Small intestine (tissue), 7 donors: ENCODE measurements at regions not wholly inside any gene's neighbourhood (a gene's known extent, or its start where the extent isn't known, plus 50 kb on each side); places are given as distances from the start of the nearest gene placed in this dataset.
A peak's percentile ranks its signal among the peaks of the same experiment; 100 is the strongest.

ENCODE experiments used
- DNase-seq, 2 donors: peaks; one replicate each; pipeline versions ENCODE4 v3.0.0 to v3.0.0-alpha.2; 2013
- FAIRE-seq: peaks from 2 replicates; lab custom pipeline; 2012; peaks lifted over from hg19 to GRCh38; lab: Jason Lieb, UNC
- H3K27ac ChIP-seq, 3 donors: one replicate each; pipeline ENCODE4 v1.5.1; 2013; ENCODE audit warnings: low read length in 2 of 3, mild to moderate bottlenecking in 2 of 3, control low read depth in 1 of 3, inconsistent platforms in 1 of 3, low read depth in 1 of 3, moderate library complexity in 1 of 3
- H3K27me3 ChIP-seq, 3 donors: one replicate each; pipeline ENCODE4 v1.6.1; 2013; ENCODE audit warnings: low read length in 3 of 3, inconsistent platforms in 1 of 3; ENCODE audit not compliant: control insufficient read depth in 3 of 3, insufficient read depth in 3 of 3
- H3K36me3 ChIP-seq, 3 donors: one replicate each; pipeline ENCODE4 v1.6.1; 2013; ENCODE audit warnings: low read length in 3 of 3, inconsistent platforms in 1 of 3, low read depth in 1 of 3, mild to moderate bottlenecking in 1 of 3, moderate library complexity in 1 of 3; ENCODE audit not compliant: control insufficient read depth in 3 of 3, insufficient read depth in 2 of 3
- H3K4me1 ChIP-seq, 3 donors: one replicate each; pipeline ENCODE4 v1.6.1; 2013; ENCODE audit warnings: low read length in 2 of 3, inconsistent platforms in 1 of 3, low read depth in 1 of 3, mild to moderate bottlenecking in 1 of 3, moderate library complexity in 1 of 3; ENCODE audit not compliant: control insufficient read depth in 3 of 3, insufficient read depth in 2 of 3
- H3K4me3 ChIP-seq, 3 donors: one replicate each; pipeline ENCODE4 v1.5.1; 2013; ENCODE audit warnings: low read length in 3 of 3, control low read depth in 1 of 3, inconsistent platforms in 1 of 3, low read depth in 1 of 3, mild to moderate bottlenecking in 1 of 3, moderate library complexity in 1 of 3
- H3K9me3 ChIP-seq, 2 donors: one replicate each; pipeline ENCODE4 v1.6.1; 2013; ENCODE audit warnings: low read depth in 1 of 2, low read length in 1 of 2; ENCODE audit not compliant: control insufficient read depth in 2 of 2, insufficient read depth in 1 of 2
- WGBS, 3 donors: extraction: QIAGEN DNeasy Blood & Tissue Kit; methylation state at CpG; one replicate each; pipeline ENCODE4 v1.1.7; 2013; 5-methylcytosine and 5-hydroxymethylcytosine counted together
- donor health status: healthy with polysubstance abuse.
- donor health status: control.
- donor health status: control.
- donor health status: Bipolar disorder and iron deficiency.
- donor health status: healthy.

- Histone ChIP-seq H3K36me3 (no peaks in the 10 kb centered on the region), H3K4me1 (no peaks in the 10 kb centered on the region), H3K27me3 (no peaks in the 10 kb centered on the region), H3K4me3 (no peak overlapping the region), H3K27ac (no peak overlapping the region), H3K9me3 (no peaks in the 10 kb centered on the region)
- FAIRE-seq (no peak), DNase-seq (peak in 1 of 2 donors; percentile 1)
- 14 to 49% (median 33%) methylated on average over 1 of the region's 1 CpG for WGBS, 3 donors
Observed at GRCh38 chr6:82693094-82693493, 329.5 kb downstream of the TPBG start.

GRCh38 chr6:82701341-82701740, 337.7 kb downstream of the TPBG start:
- Histone ChIP-seq H3K36me3 (no peaks in the 10 kb centered on the region), H3K4me3 (no peak overlapping the region), H3K27me3 (no peaks in the 10 kb centered on the region), H3K9me3 (peaks cover 0 to 4% of the 10 kb centered on the region in 2 donors), H3K4me1 (no peaks in the 10 kb centered on the region), H3K27ac (no peak overlapping the region)
- 63 to 80% (median 67%) methylated on average over 3 of the region's 3 CpGs for WGBS, 3 donors
- no peak for DNase-seq
- FAIRE-seq = no peak

DNA sequence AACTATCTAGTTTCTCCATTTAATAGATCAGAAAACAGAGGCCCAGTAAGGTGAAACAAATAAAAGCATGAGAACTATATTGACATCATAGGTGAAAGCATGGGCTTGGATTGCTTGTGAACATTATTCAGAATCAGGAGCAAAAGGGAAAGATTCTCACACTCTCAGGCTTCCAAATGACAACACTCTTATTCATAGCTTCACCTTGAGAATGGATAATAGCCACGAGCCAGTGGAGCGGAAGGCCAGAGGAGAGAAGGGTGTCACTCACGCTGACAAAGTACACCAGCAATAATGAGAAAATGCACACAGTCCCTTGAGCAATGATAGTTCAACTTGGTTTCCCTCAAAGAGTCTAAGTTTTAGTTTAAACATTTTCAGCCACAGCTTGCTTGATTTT, 339.0 kb downstream of the TPBG start:
- Histone ChIP-seq H3K9me3 (peaks cover 0 to 4% of the 10 kb centered on the region in 2 donors), H3K27ac (no peak overlapping the region), H3K27me3 (no peaks in the 10 kb centered on the region), H3K36me3 (no peaks in the 10 kb centered on the region), H3K4me3 (no peak overlapping the region), H3K4me1 (no peaks in the 10 kb centered on the region)
- FAIRE-seq (no peak), DNase-seq (no peak)
- 64 to 79% (median 78%) methylated on average over 3 of the region's 3 CpGs for WGBS, 3 donors

DNA sequence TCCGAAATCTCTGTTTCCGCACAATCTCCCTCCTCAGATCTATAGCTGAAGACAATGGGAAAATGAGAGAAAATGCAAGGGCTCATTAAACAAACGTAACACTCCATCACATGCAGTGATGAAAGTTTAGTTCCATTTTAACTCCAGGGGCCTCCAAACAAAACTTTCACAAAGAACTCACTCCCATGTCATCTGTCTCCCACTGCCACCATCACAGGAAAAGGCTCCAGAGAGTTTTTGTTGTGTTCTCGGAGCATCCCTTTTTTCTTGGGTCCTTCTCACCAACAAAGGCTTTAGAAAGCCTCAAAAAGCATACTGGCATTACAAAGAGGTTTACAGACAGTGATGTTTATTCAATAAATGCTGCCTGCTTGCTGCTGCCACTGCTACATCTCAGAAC, 339.6 kb downstream of the TPBG start:
- DNase-seq (no peak), FAIRE-seq (no peak)
- Histone ChIP-seq H3K4me1 (no peaks in the 10 kb centered on the region), H3K27ac (no peak overlapping the region), H3K9me3 (peaks cover 0 to 4% of the 10 kb centered on the region in 2 donors), H3K36me3 (no peaks in the 10 kb centered on the region), H3K4me3 (no peak overlapping the region), H3K27me3 (no peaks in the 10 kb centered on the region)
- WGBS, 3 donors = 75 to 81% (median 78%) methylated on average over 4 of the region's 4 CpGs

GRCh38 chr6:82704045-82704444, 340.4 kb downstream of the TPBG start:
- H3K4me1 ChIP-seq = no peaks in the 10 kb centered on the region
- WGBS, 3 donors = 30 to 58% (median 55%) methylated on average over 1 of the region's 1 CpG
- H3K27me3 ChIP-seq = no peaks in the 10 kb centered on the region
- H3K36me3 ChIP-seq = no peaks in the 10 kb centered on the region
- FAIRE-seq (no peak), DNase-seq (no peak)
- H3K9me3 ChIP-seq = peaks cover 0 to 4% of the 10 kb centered on the region in 2 donors
- no peak overlapping the region for H3K27ac ChIP-seq
- H3K4me3 ChIP-seq = no peak overlapping the region

GRCh38 chr6:82705579-82705978, 342.0 kb downstream of the TPBG start:
- Histone ChIP-seq H3K27me3 (no peaks in the 10 kb centered on the region), H3K4me1 (no peaks in the 10 kb centered on the region), H3K27ac (no peak overlapping the region), H3K4me3 (no peak overlapping the region), H3K36me3 (no peaks in the 10 kb centered on the region), H3K9me3 (peaks cover 0 to 4% of the 10 kb centered on the region in 2 donors)
- 54 to 80% (median 73%) methylated on average over 3 of the region's 3 CpGs for WGBS, 3 donors
- DNase-seq (no peak), FAIRE-seq (no peak)

- peaks cover 0 to 13% of the 10 kb centered on the region in 2 donors for H3K9me3 ChIP-seq
- H3K27ac ChIP-seq = no peak overlapping the region
- FAIRE-seq = no peak
- H3K4me1 ChIP-seq = no peaks in the 10 kb centered on the region
- H3K36me3 ChIP-seq = no peaks in the 10 kb centered on the region
- no peak for DNase-seq
- H3K27me3 ChIP-seq = no peaks in the 10 kb centered on the region
- WGBS, 3 donors = 72 to 82% (median 82%) methylated on average over 7 of the region's 7 CpGs
- no peak overlapping the region for H3K4me3 ChIP-seq
Observed at GRCh38 chr6:82711105-82711827, 347.6 kb downstream of the TPBG start.

- no peaks in the 10 kb centered on the region for H3K27me3 ChIP-seq
- H3K36me3 ChIP-seq = no peaks in the 10 kb centered on the region
- FAIRE-seq = no peak
- H3K27ac ChIP-seq = no peak overlapping the region
- 35 to 59% (median 58%) methylated on average over 2 of the region's 2 CpGs for WGBS, 3 donors
- H3K9me3 ChIP-seq = peaks cover 0 to 13% of the 10 kb centered on the region in 2 donors
- no peaks in the 10 kb centered on the region for H3K4me1 ChIP-seq
- DNase-seq = no peak
- no peak overlapping the region for H3K4me3 ChIP-seq
Observed at GRCh38 chr6:82711971-82712370, 348.4 kb downstream of the TPBG start.

DNA sequence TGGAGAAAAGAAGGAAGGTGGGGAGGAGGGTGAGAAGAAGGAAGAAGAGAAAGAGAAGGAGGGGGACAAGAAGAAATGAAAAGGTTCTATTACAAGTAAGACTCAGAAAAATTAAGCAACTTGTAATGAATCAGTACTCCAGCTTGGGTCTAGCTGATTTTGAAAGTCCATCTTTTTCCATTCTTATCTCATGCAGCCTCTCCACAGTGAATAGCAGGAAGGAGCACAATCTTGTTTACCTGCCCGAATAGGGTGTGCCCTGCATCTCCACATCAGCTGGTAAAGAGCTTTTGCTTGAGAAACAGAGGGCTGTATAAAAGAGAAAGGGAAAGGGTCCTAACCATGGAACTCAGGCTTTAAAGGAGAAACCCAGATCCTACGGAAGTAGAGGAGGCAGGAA, 348.8 kb downstream of the TPBG start:
- Histone ChIP-seq H3K4me1 (no peaks in the 10 kb centered on the region), H3K27ac (no peak overlapping the region), H3K4me3 (no peak overlapping the region), H3K27me3 (no peaks in the 10 kb centered on the region), H3K9me3 (peaks cover 0 to 13% of the 10 kb centered on the region in 2 donors), H3K36me3 (no peaks in the 10 kb centered on the region)
- FAIRE-seq (no peak), DNase-seq (no peak)
- WGBS, 3 donors = 29 to 67% (median 39%) methylated on average over 2 of the region's 2 CpGs
